Heart right ventricle (tissue), 16 donors: ENCODE measurements at regions not wholly inside any gene's neighbourhood (a gene's known extent, or its start where the extent isn't known, plus 50 kb on each side); places are given as distances from the start of the nearest gene placed in this dataset.

Source experiments
- ATAC-seq, 8 donors: fragments of 200-7000 bp; cut with Tn5 transposase; one replicate each; pipeline ENCODE4 v1.9.1; 2020; ENCODE audit warnings: mild to moderate bottlenecking in 8 of 8, moderate library complexity in 8 of 8, moderate number of reproducible peaks in 1 of 8
- DNase-seq, 2 donors: peaks; one replicate each; pipeline ENCODE4 v3.0.0-alpha.2; 2020
- H3K27ac ChIP-seq, 10 donors: fragments of 200-600 bp; sonication (generic) in 2 of 10; one replicate each; pipeline versions ENCODE4 v1.5.0 to v1.8.0; 2020 to 2022; ENCODE audit warnings: mild to moderate bottlenecking in 3 of 10
- H3K27me3 ChIP-seq, 7 donors: fragments of 200-600 bp; one replicate each; pipeline ENCODE4 v1.8.0; 2021 to 2022; ENCODE audit warnings: mild to moderate bottlenecking in 2 of 7
- H3K36me3 ChIP-seq, 9 donors: fragments of 200-600 bp; sonication (generic) in 1 of 9; one replicate each; pipeline versions ENCODE4 v1.5.0 to v1.8.0; 2020 to 2022; ENCODE audit warnings: mild to moderate bottlenecking in 2 of 9
- H3K4me1 ChIP-seq, 9 donors: fragments of 200-600 bp; sonication (generic) in 1 of 9; one replicate each; pipeline versions ENCODE4 v1.5.0 to v1.8.0; 2020 to 2022; ENCODE audit warnings: mild to moderate bottlenecking in 4 of 9
- H3K4me3 ChIP-seq, 10 donors: fragments of 200-600 bp; sonication (generic) in 2 of 10; one replicate each; pipeline versions ENCODE4 v1.5.0 to v1.8.0; 2020 to 2022; ENCODE audit warnings: mild to moderate bottlenecking in 7 of 10, moderate library complexity in 2 of 10
- H3K9me3 ChIP-seq, 11 donors: fragments of 200-600 bp in 10 of 11; sonication (generic) in 2 of 11; one replicate each; pipeline versions ENCODE4 v1.5.0 to v1.8.0; 2013 to 2022; ENCODE audit warnings: mild to moderate bottlenecking in 2 of 11, control low read depth in 1 of 11, moderate library complexity in 1 of 11
- WGBS, 2 donors: extraction: QIAGEN DNeasy Blood & Tissue Kit; methylation state at CpG; one replicate each; pipeline ENCODE4 v1.1.7; 2013; ENCODE audit warnings: inconsistent platforms in 1 of 2; 5-methylcytosine and 5-hydroxymethylcytosine counted together
- intact Hi-C, 10 donors: fragments of 100-400 bp; cut with DNase I; formaldehyde crosslinking; loops; one replicate each; pipeline versions ENCODE4 v1.11.1 to v1.14.2; 2022
- TF ChIP-seq, protein P1 (sequence below), 9 donors: fragments of 200-600 bp; sonication (generic) in 2 of 9; IDR thresholded peaks; one replicate each; pipeline versions ENCODE4 v1.5.0 to v1.8.0; 2021 to 2022; ENCODE audit warnings: antibody characterized with exemption in 9 of 9, mild to moderate bottlenecking in 5 of 9, moderate library complexity in 1 of 9
- donor health status: Arrhythmogenic right ventricular cardiomyopathy.
- donor health status: ischemic (EF 13 %, LVEDD 7.1; RV severe dilation, severe dysfunction).
- donor health status: healthy with polysubstance abuse.
- donor health status: DM: no; HTN: yes; CAD: no.
- donor health status: DM: no; HTN: no; CAD: no.
- donor health status: ischemic (EF 25% LVEDD 6.9; RV normal size, moderate dysfunction).
- donor health status: ischemic (EF 25% LVEDD 5.7; RV mildly dilated, moderate dysfunction).
- donor health status: healthy.
- donor health status: DM: yes; HTN: yes; CAD: no.
- donor health status: Ischemic cardiomyopathy.
- donor health status: ischemic (EF 35%, LVEDD 5.7; RV mildly dilated, moderate dysfunction).
- donor health status: nonischemic (EF 11% LVEDD 7.7; RV severe dilation, severe dysfunction).
- donor health status: DM: yes; HTN: yes; CAD: no.
- donor health status: PGD.
- donor health status: ischemic (EF 29% LVEDD 5.4; RV normal size, mild dysfunction).
- donor health status: nonischemic (EF 23%, LVEDD 6.1; RV moderate dilation, normal function).

- Histone ChIP-seq H3K9me3 (no peaks in the 10 kb centered on the region), H3K27ac (no peak overlapping the region), H3K4me1 (no peaks in the 10 kb centered on the region), H3K4me3 (no peak overlapping the region), H3K27me3 (no peaks in the 10 kb centered on the region), H3K36me3 (no peaks in the 10 kb centered on the region)
- DNase-seq (no peak), ATAC-seq (peak in 1 of 8 donors; percentile 68)
- WGBS, 2 donors = 31 to 58% methylated on average over 1 of the region's 1 CpG
- TF ChIP-seq, protein P1, sequence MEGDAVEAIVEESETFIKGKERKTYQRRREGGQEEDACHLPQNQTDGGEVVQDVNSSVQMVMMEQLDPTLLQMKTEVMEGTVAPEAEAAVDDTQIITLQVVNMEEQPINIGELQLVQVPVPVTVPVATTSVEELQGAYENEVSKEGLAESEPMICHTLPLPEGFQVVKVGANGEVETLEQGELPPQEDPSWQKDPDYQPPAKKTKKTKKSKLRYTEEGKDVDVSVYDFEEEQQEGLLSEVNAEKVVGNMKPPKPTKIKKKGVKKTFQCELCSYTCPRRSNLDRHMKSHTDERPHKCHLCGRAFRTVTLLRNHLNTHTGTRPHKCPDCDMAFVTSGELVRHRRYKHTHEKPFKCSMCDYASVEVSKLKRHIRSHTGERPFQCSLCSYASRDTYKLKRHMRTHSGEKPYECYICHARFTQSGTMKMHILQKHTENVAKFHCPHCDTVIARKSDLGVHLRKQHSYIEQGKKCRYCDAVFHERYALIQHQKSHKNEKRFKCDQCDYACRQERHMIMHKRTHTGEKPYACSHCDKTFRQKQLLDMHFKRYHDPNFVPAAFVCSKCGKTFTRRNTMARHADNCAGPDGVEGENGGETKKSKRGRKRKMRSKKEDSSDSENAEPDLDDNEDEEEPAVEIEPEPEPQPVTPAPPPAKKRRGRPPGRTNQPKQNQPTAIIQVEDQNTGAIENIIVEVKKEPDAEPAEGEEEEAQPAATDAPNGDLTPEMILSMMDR (IDR thresholded peaks at IDR 0.05) = no peak
- intact Hi-C loops = no loop called here
These were observed 419.4 kb downstream of the C4orf33 start for GRCh38 chr4:129515356-129515755.

DNA sequence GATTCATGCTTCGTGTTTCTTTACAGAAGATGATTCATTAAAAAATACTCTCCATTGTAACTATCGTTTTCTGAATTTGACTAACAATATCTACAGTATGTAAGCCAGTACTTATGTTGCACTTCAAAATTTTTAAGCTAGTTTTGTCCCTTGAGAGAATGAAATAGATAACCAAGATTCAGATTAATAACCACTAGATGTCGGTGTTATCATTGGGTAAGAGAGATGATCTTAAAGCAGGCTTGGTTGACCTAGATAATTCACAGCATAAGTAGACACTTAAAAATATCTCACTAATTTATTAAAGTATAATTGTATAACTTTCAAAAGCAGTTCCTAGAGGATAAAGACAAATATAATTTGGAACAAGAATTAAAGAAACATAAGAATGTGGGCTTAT lies 430.9 kb downstream of the C4orf33 start:
- DNase-seq (no peak), ATAC-seq (no peak)
- intact Hi-C loops = loop anchor here (1.0 to 10.0 kb wide), 5 partner anchors 108 to 118 kb away; no protein-coding TSS in a partner anchor
- Histone ChIP-seq H3K27me3 (peaks cover 0 to under 1% (median 0%) of the 10 kb centered on the region in 7 donors), H3K4me1 (peaks cover 0 to 9% (median 0%) of the 10 kb centered on the region in 9 donors), H3K27ac (no peak overlapping the region), H3K36me3 (no peaks in the 10 kb centered on the region), H3K9me3 (no peaks in the 10 kb centered on the region), H3K4me3 (no peak overlapping the region)
- TF ChIP-seq, protein P1 (IDR thresholded peaks at IDR 0.05) = peak in 8 of 9 donors; percentile 26 to 74 (median 56)
- 47 to 54% methylated on average over 3 of the region's 3 CpGs for WGBS, 2 donors

- Histone ChIP-seq H3K9me3 (no peaks in the 10 kb centered on the region), H3K4me1 (peaks cover 0 to 29% (median 0%) of the 10 kb centered on the region in 9 donors), H3K4me3 (no peak overlapping the region), H3K27ac (no peak overlapping the region), H3K27me3 (no peaks in the 10 kb centered on the region), H3K36me3 (no peaks in the 10 kb centered on the region)
- no peak for DNase-seq
- 86 to 88% methylated on average over 5 of the region's 5 CpGs for WGBS, 2 donors
- no peak for ATAC-seq
- intact Hi-C loops = no loop called here
- TF ChIP-seq, protein P1 (IDR thresholded peaks at IDR 0.05) = no peak
These were observed 435.3 kb downstream of the C4orf33 start for GRCh38 chr4:129531253-129531652.

- peaks cover 0 to 29% (median 0%) of the 10 kb centered on the region in 9 donors for H3K4me1 ChIP-seq
- no peak overlapping the region for H3K4me3 ChIP-seq
- peak overlapping the region in 1 of 10 donors; percentile 37 for H3K27ac ChIP-seq
- ATAC-seq (peak in 2 of 8 donors; percentile 40 to 47), DNase-seq (no peak)
- no peaks in the 10 kb centered on the region for H3K36me3 ChIP-seq
- TF ChIP-seq, protein P1 (IDR thresholded peaks at IDR 0.05) = no peak
- H3K27me3 ChIP-seq = no peaks in the 10 kb centered on the region
- WGBS, 2 donors = 49 to 57% methylated on average over 1 of the region's 1 CpG
- H3K9me3 ChIP-seq = no peaks in the 10 kb centered on the region
- intact Hi-C loops = no loop called here
These were observed 436.6 kb downstream of the C4orf33 start for GRCh38 chr4:129532573-129532972.
